ENCODE measurements at regions not wholly inside any gene's neighbourhood (a gene's known extent, or its start where the extent isn't known, plus 50 kb on each side); places are given as distances from the start of the nearest gene placed in this dataset.

DNA sequence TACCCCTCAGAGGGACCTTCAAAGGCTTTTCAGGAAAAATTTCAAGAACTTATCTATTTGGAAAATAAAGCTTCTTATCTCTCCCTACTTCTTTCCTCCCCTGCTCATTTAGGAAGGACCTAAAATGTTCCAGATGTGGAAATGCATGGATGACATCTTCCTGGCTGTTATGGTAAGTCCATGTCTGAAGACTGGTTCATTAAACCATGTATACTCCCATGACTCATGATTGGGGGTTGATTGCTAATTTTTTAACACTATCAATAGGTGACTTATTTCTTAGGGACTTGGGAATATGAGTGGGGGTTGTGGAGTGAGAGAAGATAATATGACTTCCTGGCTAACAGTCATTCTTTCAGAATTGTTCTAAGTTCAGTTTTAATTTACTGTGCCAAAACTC lies 104.0 kb upstream of the PARD3B start:
- TF ChIP-seq POLR2A (IDR thresholded peaks at IDR 0.05), result no peak
- TF ChIP-seq, protein P1, sequence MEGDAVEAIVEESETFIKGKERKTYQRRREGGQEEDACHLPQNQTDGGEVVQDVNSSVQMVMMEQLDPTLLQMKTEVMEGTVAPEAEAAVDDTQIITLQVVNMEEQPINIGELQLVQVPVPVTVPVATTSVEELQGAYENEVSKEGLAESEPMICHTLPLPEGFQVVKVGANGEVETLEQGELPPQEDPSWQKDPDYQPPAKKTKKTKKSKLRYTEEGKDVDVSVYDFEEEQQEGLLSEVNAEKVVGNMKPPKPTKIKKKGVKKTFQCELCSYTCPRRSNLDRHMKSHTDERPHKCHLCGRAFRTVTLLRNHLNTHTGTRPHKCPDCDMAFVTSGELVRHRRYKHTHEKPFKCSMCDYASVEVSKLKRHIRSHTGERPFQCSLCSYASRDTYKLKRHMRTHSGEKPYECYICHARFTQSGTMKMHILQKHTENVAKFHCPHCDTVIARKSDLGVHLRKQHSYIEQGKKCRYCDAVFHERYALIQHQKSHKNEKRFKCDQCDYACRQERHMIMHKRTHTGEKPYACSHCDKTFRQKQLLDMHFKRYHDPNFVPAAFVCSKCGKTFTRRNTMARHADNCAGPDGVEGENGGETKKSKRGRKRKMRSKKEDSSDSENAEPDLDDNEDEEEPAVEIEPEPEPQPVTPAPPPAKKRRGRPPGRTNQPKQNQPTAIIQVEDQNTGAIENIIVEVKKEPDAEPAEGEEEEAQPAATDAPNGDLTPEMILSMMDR (IDR thresholded peaks at IDR 0.05), result no peak

Data from uterus (tissue), 2 donors.